Activated CD8-positive, alpha-beta memory T cell treated with anti-CD3 and anti-CD28 coated beads for 24 hours (primary cell): ENCODE measurements at regions not wholly inside any gene's neighbourhood (a gene's known extent, or its start where the extent isn't known, plus 50 kb on each side); places are given as distances from the start of the nearest gene placed in this dataset.

Experiments
- DNase-seq: peaks from one replicate; pipeline ENCODE4 v3.0.0-alpha.2; 2020

GRCh38 chr14:71203306-71203705 lies 296.0 kb downstream of the PCNX1 start:
- no peak for DNase-seq

GRCh38 chr14:71204231-71204630 lies 297.0 kb downstream of the PCNX1 start:
- DNase-seq = no peak

GRCh38 chr14:71204768-71205167 lies 297.5 kb downstream of the PCNX1 start:
- DNase-seq = no peak

GRCh38 chr14:71206123-71206522 lies 298.9 kb downstream of the PCNX1 start:
- DNase-seq = no peak

- DNase-seq = no peak
These were observed 299.6 kb downstream of the PCNX1 start for GRCh38 chr14:71206766-71207371.

GRCh38 chr14:71208702-71209357 lies 301.6 kb downstream of the PCNX1 start:
- DNase-seq = no peak

- DNase-seq = no peak
These were observed 302.6 kb downstream of the PCNX1 start for GRCh38 chr14:71209888-71210287.

GRCh38 chr14:71212093-71212492 lies 304.8 kb downstream of the PCNX1 start:
- no peak for DNase-seq

GRCh38 chr14:71212683-71213107 lies 305.4 kb downstream of the PCNX1 start:
- DNase-seq = no peak

GRCh38 chr14:71214241-71214640 lies 307.0 kb downstream of the PCNX1 start:
- DNase-seq = no peak

GRCh38 chr14:71220462-71220861 lies 313.2 kb downstream of the PCNX1 start:
- DNase-seq = peak; percentile 38

- no peak for DNase-seq
These were observed 313.9 kb downstream of the PCNX1 start for GRCh38 chr14:71221119-71221518.

- DNase-seq = peak; percentile 30
These were observed 317.9 kb downstream of the PCNX1 start for GRCh38 chr14:71225113-71225512.

- DNase-seq = no peak
These were observed 321.5 kb downstream of the PCNX1 start for GRCh38 chr14:71228711-71229110.

GRCh38 chr14:71229875-71230274 lies 322.6 kb downstream of the PCNX1 start:
- DNase-seq = no peak

GRCh38 chr14:71230897-71231296 lies 323.6 kb downstream of the PCNX1 start:
- no peak for DNase-seq

GRCh38 chr14:71231521-71232393 lies 324.5 kb downstream of the PCNX1 start:
- DNase-seq = no peak

GRCh38 chr14:71232506-71232905 lies 325.2 kb downstream of the PCNX1 start:
- DNase-seq = no peak

GRCh38 chr14:71235875-71236274 lies 328.6 kb downstream of the PCNX1 start:
- DNase-seq = no peak

GRCh38 chr14:71236487-71236886 lies 329.2 kb downstream of the PCNX1 start:
- DNase-seq = no peak

- DNase-seq = no peak
These were observed 330.3 kb downstream of the PCNX1 start for GRCh38 chr14:71237556-71237955.

- no peak for DNase-seq
These were observed 331.6 kb downstream of the PCNX1 start for GRCh38 chr14:71238835-71239234.

- no peak for DNase-seq
These were observed 332.9 kb downstream of the PCNX1 start for GRCh38 chr14:71240171-71240570.
